WI38 (cell line): ENCODE measurements at regions not wholly inside any gene's neighbourhood (a gene's known extent, or its start where the extent isn't known, plus 50 kb on each side); places are given as distances from the start of the nearest gene placed in this dataset.
"Not testable (repeated sequence)": the region's sequence is repeated elsewhere in the genome, so short reads cannot be mapped to it uniquely, and the experiment has no call there.

Experiments used
- H3K4me3 ChIP-seq: 2 replicates; pipeline ENCODE4 v1.5.1; 2011; ENCODE audit warnings: low read depth, mild to moderate bottlenecking, control low read depth, low read length
- CTCF ChIP-seq: IDR thresholded peaks from 2 replicates; pipeline ENCODE4 v1.5.1; 2012; ENCODE audit warnings: low read depth, mild to moderate bottlenecking, control low read depth, low read length

GRCh38 chr7:86123476-86123875 is 520.2 kb upstream of the GRM3 start:
- no peak for TF ChIP-seq CTCF
- H3K4me3 ChIP-seq = no peak overlapping the region

GRCh38 chr7:86094166-86094669 is 549.5 kb upstream of the GRM3 start:
- TF ChIP-seq CTCF = no peak
- H3K4me3 ChIP-seq = no peak overlapping the region

- no peak for TF ChIP-seq CTCF
- no peak overlapping the region for H3K4me3 ChIP-seq
Observed at GRCh38 chr7:86091369-86091768, 552.3 kb upstream of the GRM3 start.

GRCh38 chr7:86089455-86089854 is 554.3 kb upstream of the GRM3 start:
- no peak overlapping the region for H3K4me3 ChIP-seq
- no peak for TF ChIP-seq CTCF

GRCh38 chr7:86064572-86064971 is 579.1 kb upstream of the GRM3 start:
- H3K4me3 ChIP-seq = not testable (repeated sequence)

GRCh38 chr7:86058649-86059048 is 585.1 kb upstream of the GRM3 start:
- H3K4me3 ChIP-seq = no peak overlapping the region
- TF ChIP-seq CTCF = no peak

- no peak overlapping the region for H3K4me3 ChIP-seq
- no peak for TF ChIP-seq CTCF
Observed at GRCh38 chr7:86050918-86051317, 592.8 kb upstream of the GRM3 start.

GRCh38 chr7:86049910-86050309 is 593.8 kb upstream of the GRM3 start:
- H3K4me3 ChIP-seq = no peak overlapping the region
- TF ChIP-seq CTCF = no peak

- not testable (repeated sequence) for H3K4me3 ChIP-seq
Observed at GRCh38 chr7:86045197-86045596, 598.5 kb upstream of the GRM3 start.
